GM23248 (cell line): ENCODE measurements at regions not wholly inside any gene's neighbourhood (a gene's known extent, or its start where the extent isn't known, plus 50 kb on each side); places are given as distances from the start of the nearest gene placed in this dataset.

Experiments
- DNase-seq: peaks from one replicate; pipeline ENCODE4 v3.0.0-alpha.2; 2015
- H2AFZ ChIP-seq: fragments of 200-600 bp; sonication (generic); 2 replicates; pipeline ENCODE4 v1.6.1; 2016; ENCODE audit warnings: antibody characterized with exemption
- H3F3A ChIP-seq: fragments of 200-600 bp; sonication (generic); 2 replicates; pipeline ENCODE4 v1.6.1; 2016; ENCODE audit warnings: mild to moderate bottlenecking, antibody characterized with exemption, mixed run types; ENCODE audit not compliant: insufficient read depth
- H3K27ac ChIP-seq: fragments of 200-600 bp; sonication (generic); 2 replicates; pipeline ENCODE4 v1.5.1; 2016; ENCODE audit warnings: mild to moderate bottlenecking
- H3K27me3 ChIP-seq: fragments of 200-600 bp; sonication (generic); replicated peaks from 2 replicates; pipeline ENCODE4 v1.6.1; 2016; ENCODE audit warnings: mild to moderate bottlenecking; ENCODE audit not compliant: insufficient read depth
- H3K36me3 ChIP-seq: fragments of 200-600 bp; sonication (generic); 2 replicates; pipeline ENCODE4 v1.6.1; 2016; ENCODE audit warnings: low read depth, mild to moderate bottlenecking
- H3K4me1 ChIP-seq: fragments of 200-600 bp; sonication (generic); 2 replicates; pipeline ENCODE4 v1.6.1; 2016; ENCODE audit warnings: mild to moderate bottlenecking; ENCODE audit not compliant: insufficient read depth
- H3K4me2 ChIP-seq: fragments of 200-600 bp; sonication (generic); one replicate; pipeline ENCODE4 v1.6.1; 2016; ENCODE audit warnings: mild to moderate bottlenecking; ENCODE audit not compliant: unreplicated experiment
- H3K4me3 ChIP-seq: fragments of 200-600 bp; sonication (generic); 2 replicates; pipeline ENCODE4 v1.5.1; 2016; ENCODE audit warnings: mild to moderate bottlenecking
- H3K79me2 ChIP-seq: fragments of 200-600 bp; sonication (generic); 2 replicates; pipeline ENCODE4 v1.6.1; 2016; ENCODE audit warnings: mild to moderate bottlenecking; ENCODE audit not compliant: insufficient read depth
- H3K9ac ChIP-seq: fragments of 200-600 bp; sonication (generic); 2 replicates; pipeline ENCODE4 v1.6.1; 2016; ENCODE audit warnings: mild to moderate bottlenecking
- H3K9me2 ChIP-seq: fragments of 200-600 bp; sonication (generic); 2 replicates; pipeline ENCODE4 v1.6.1; 2016; ENCODE audit warnings: mixed run types, mild to moderate bottlenecking, moderate library complexity; ENCODE audit not compliant: insufficient read depth
- H3K9me3 ChIP-seq: fragments of 200-600 bp; sonication (generic); one replicate; pipeline ENCODE4 v1.6.1; 2017; ENCODE audit warnings: low read depth
- H4K20me1 ChIP-seq: fragments of 200-600 bp; sonication (generic); 2 replicates; pipeline ENCODE4 v1.6.0; 2016; ENCODE audit not compliant: insufficient read depth
- EZH2 ChIP-seq: fragments of 200-600 bp; sonication (generic); IDR thresholded peaks from 2 replicates; pipeline ENCODE4 v1.6.1; 2018; ENCODE audit warnings: antibody characterized with exemption, mild to moderate bottlenecking; ENCODE audit not compliant: insufficient read depth, poor library complexity, severe bottlenecking
- EZH2phosphoT487 ChIP-seq: fragments of 200-600 bp; sonication (generic); IDR thresholded peaks from 2 replicates; pipeline ENCODE4 v1.6.1; 2018; ENCODE audit warnings: antibody characterized with exemption, moderate library complexity, mild to moderate bottlenecking, low read depth; ENCODE audit not compliant: insufficient read depth
- WGBS, 2 experiments: methylation state at CpG; one replicate each; pipeline ENCODE4 v1.1.6; 2015 to 2017; ENCODE audit warnings: low lambda C conversion rate in 2 of 2, low coverage in 1 of 2; ENCODE audit errors: missing lambda C conversion rate in 2 of 2; 5-methylcytosine and 5-hydroxymethylcytosine counted together
- in situ Hi-C: fragments of 300-500 bp; cut with MboI; formaldehyde crosslinking; loops from 2 replicates; pipeline ENCODE4 v1.15.0; 2020

GRCh38 chr12:90303771-90304170, 595.1 kb upstream of the ATP2B1 start:
- Histone ChIP-seq H3K4me3 (no peak overlapping the region), H3K9me3 (no peaks in the 10 kb centered on the region), H3K4me2 (no peak overlapping the region), H3K79me2 (no peaks in the 10 kb centered on the region), H2AFZ (no peak overlapping the region), H4K20me1 (no peaks in the 10 kb centered on the region), H3K9me2 (no peaks in the 10 kb centered on the region), H3K4me1 (no peaks in the 10 kb centered on the region), H3K9ac (no peak overlapping the region), H3K27ac (no peak overlapping the region), H3K36me3 (no peaks in the 10 kb centered on the region), H3K27me3 (no peaks in the 10 kb centered on the region), H3F3A (no peaks in the 10 kb centered on the region)
- no peak for TF ChIP-seq EZH2
- TF ChIP-seq EZH2phosphoT487 = no peak
- no peak for DNase-seq
- in situ Hi-C loops = no loop called here

- Histone ChIP-seq H3K9me2 (no peaks in the 10 kb centered on the region), H3K4me3 (no peak overlapping the region), H3K9me3 (no peaks in the 10 kb centered on the region), H3K27me3 (no peaks in the 10 kb centered on the region), H3F3A (no peaks in the 10 kb centered on the region), H3K4me2 (no peak overlapping the region), H4K20me1 (no peaks in the 10 kb centered on the region), H3K36me3 (no peaks in the 10 kb centered on the region), H2AFZ (no peak overlapping the region), H3K27ac (no peak overlapping the region), H3K9ac (no peak overlapping the region), H3K4me1 (no peaks in the 10 kb centered on the region), H3K79me2 (no peaks in the 10 kb centered on the region)
- WGBS, 2 experiments = 9 to 14% methylated on average over 1 of the region's 1 CpG
- no peak for DNase-seq
- in situ Hi-C loops = no loop called here
- no peak for TF ChIP-seq EZH2phosphoT487
- no peak for TF ChIP-seq EZH2
These were observed 593.0 kb upstream of the ATP2B1 start for GRCh38 chr12:90301561-90302133.

GRCh38 chr12:90301095-90301494, 592.5 kb upstream of the ATP2B1 start:
- DNase-seq = no peak
- no peak overlapping the region for H2AFZ ChIP-seq
- no peak overlapping the region for H3K9ac ChIP-seq
- H3K4me1 ChIP-seq = no peaks in the 10 kb centered on the region
- H3K27me3 ChIP-seq = no peaks in the 10 kb centered on the region
- H3K9me3 ChIP-seq = no peaks in the 10 kb centered on the region
- WGBS, 2 experiments = 78 to 87% methylated on average over 4 of the region's 4 CpGs
- H3K79me2 ChIP-seq = no peaks in the 10 kb centered on the region
- no peak for TF ChIP-seq EZH2
- TF ChIP-seq EZH2phosphoT487 = no peak
- no peaks in the 10 kb centered on the region for H3F3A ChIP-seq
- no peak overlapping the region for H3K4me2 ChIP-seq
- H3K36me3 ChIP-seq = no peaks in the 10 kb centered on the region
- in situ Hi-C loops = no loop called here
- no peaks in the 10 kb centered on the region for H4K20me1 ChIP-seq
- no peaks in the 10 kb centered on the region for H3K9me2 ChIP-seq
- no peak overlapping the region for H3K4me3 ChIP-seq
- H3K27ac ChIP-seq = no peak overlapping the region

GRCh38 chr12:90299666-90300065, 591.0 kb upstream of the ATP2B1 start:
- H3K9me3 ChIP-seq = no peaks in the 10 kb centered on the region
- H3K4me2 ChIP-seq = no peak overlapping the region
- TF ChIP-seq EZH2 (no peak), EZH2phosphoT487 (no peak)
- H2AFZ ChIP-seq = no peak overlapping the region
- no peaks in the 10 kb centered on the region for H3K4me1 ChIP-seq
- no peaks in the 10 kb centered on the region for H3K27me3 ChIP-seq
- H3K36me3 ChIP-seq = no peaks in the 10 kb centered on the region
- H3K79me2 ChIP-seq = no peaks in the 10 kb centered on the region
- H3K4me3 ChIP-seq = no peak overlapping the region
- no peaks in the 10 kb centered on the region for H3K9me2 ChIP-seq
- no peaks in the 10 kb centered on the region for H4K20me1 ChIP-seq
- no peak overlapping the region for H3K27ac ChIP-seq
- no peak for DNase-seq
- in situ Hi-C loops = no loop called here
- H3F3A ChIP-seq = no peaks in the 10 kb centered on the region
- no peak overlapping the region for H3K9ac ChIP-seq

- WGBS, 2 experiments = 90 to 95% methylated on average over 4 of the region's 4 CpGs
- H3K36me3 ChIP-seq = no peaks in the 10 kb centered on the region
- H2AFZ ChIP-seq = no peak overlapping the region
- H3K9me3 ChIP-seq = no peaks in the 10 kb centered on the region
- H4K20me1 ChIP-seq = no peaks in the 10 kb centered on the region
- DNase-seq = no peak
- no peak for TF ChIP-seq EZH2
- no peak for TF ChIP-seq EZH2phosphoT487
- H3K27me3 ChIP-seq = no peaks in the 10 kb centered on the region
- no peak overlapping the region for H3K9ac ChIP-seq
- H3F3A ChIP-seq = no peaks in the 10 kb centered on the region
- H3K4me2 ChIP-seq = no peak overlapping the region
- no peak overlapping the region for H3K27ac ChIP-seq
- no peaks in the 10 kb centered on the region for H3K9me2 ChIP-seq
- H3K79me2 ChIP-seq = no peaks in the 10 kb centered on the region
- no peak overlapping the region for H3K4me3 ChIP-seq
- H3K4me1 ChIP-seq = no peaks in the 10 kb centered on the region
- in situ Hi-C loops = no loop called here
These were observed 590.5 kb upstream of the ATP2B1 start for GRCh38 chr12:90299121-90299520.
